Fibroblast of lung (primary cell): ENCODE measurements at regions not wholly inside any gene's neighbourhood (a gene's known extent, or its start where the extent isn't known, plus 50 kb on each side); places are given as distances from the start of the nearest gene placed in this dataset.

ENCODE experiments used
- DNase-seq, 2 donors: peaks; one replicate each; pipeline versions ENCODE4 v3.0.0 to v3.0.0-alpha.2; 2010; ENCODE audit warnings: low read depth in 2 of 2
- H2AFZ ChIP-seq: 2 replicates; pipeline ENCODE4 v1.5.1; 2012; ENCODE audit warnings: low read length, control low read depth, inconsistent platforms
- H3K27ac ChIP-seq: 2 replicates; pipeline ENCODE4 v1.5.1; 2011; ENCODE audit warnings: low read length, control low read depth; ENCODE audit not compliant: insufficient read depth
- H3K27me3 ChIP-seq: 2 replicates; pipeline ENCODE4 v1.5.1; 2011; ENCODE audit warnings: mild to moderate bottlenecking, low read length; ENCODE audit not compliant: control insufficient read depth, insufficient read depth
- H3K36me3 ChIP-seq: 2 replicates; pipeline ENCODE4 v1.5.1; 2011; ENCODE audit warnings: low read length; ENCODE audit not compliant: control insufficient read depth, insufficient read depth
- H3K4me1 ChIP-seq: 2 replicates; pipeline ENCODE4 v1.5.1; 2011; ENCODE audit warnings: low read length; ENCODE audit not compliant: control insufficient read depth, insufficient read depth; ENCODE audit errors: extremely low read depth
- H3K4me2 ChIP-seq: 2 replicates; pipeline ENCODE4 v1.5.1; 2011; ENCODE audit warnings: low read length, control low read depth; ENCODE audit not compliant: insufficient read depth; ENCODE audit errors: extremely low read depth
- H3K4me3 ChIP-seq, 4 experiments: fragments of 200-600 bp in 1 of 4; sonication (generic) in 1 of 4; replicated peaks in 1 of 4; 2 replicates each; pipeline ENCODE4 v1.5.1; 2011 to 2016; ENCODE audit warnings: low read length in 4 of 4, low read depth in 3 of 4, mild to moderate bottlenecking in 3 of 4, control low read depth in 2 of 4, inconsistent platforms in 1 of 4, mixed read lengths in 1 of 4; ENCODE audit not compliant: insufficient read depth in 1 of 4; ENCODE audit errors: control extremely low read depth in 1 of 4
- H3K79me2 ChIP-seq: 2 replicates; pipeline ENCODE4 v1.5.1; 2012; ENCODE audit warnings: mild to moderate bottlenecking, low read length, inconsistent platforms; ENCODE audit not compliant: control insufficient read depth, insufficient read depth
- H3K9ac ChIP-seq: 2 replicates; pipeline ENCODE4 v1.5.1; 2011; ENCODE audit warnings: mild to moderate bottlenecking, low read length, control low read depth; ENCODE audit not compliant: insufficient read depth
- H3K9me3 ChIP-seq: 2 replicates; pipeline ENCODE4 v1.5.1; 2012; ENCODE audit warnings: low read depth, low read length; ENCODE audit not compliant: control insufficient read depth, insufficient read depth
- H4K20me1 ChIP-seq: 2 replicates; pipeline ENCODE4 v1.5.1; 2011; ENCODE audit warnings: low read length; ENCODE audit not compliant: control insufficient read depth, insufficient read depth; ENCODE audit errors: extremely low read depth
- CTCF ChIP-seq, 2 donors: IDR thresholded peaks in 1 of 2; conservative IDR thresholded peaks in 1 of 2; 1 replicate in 1 of 2; 2 replicates in 1 of 2; pipeline ENCODE4 v1.5.1; 2011 to 2012; ENCODE audit warnings: low read length in 2 of 2, control low read depth in 1 of 2, inconsistent platforms in 1 of 2, low read depth in 1 of 2, mild to moderate bottlenecking in 1 of 2
- EZH2 ChIP-seq: IDR thresholded peaks from 2 replicates; pipeline ENCODE4 v1.5.1; 2012; ENCODE audit warnings: low read length, control low read depth, mild to moderate bottlenecking; ENCODE audit errors: missing control alignments

- Histone ChIP-seq H3K27me3 (no peaks in the 10 kb centered on the region), H3K9ac (no peak overlapping the region), H3K4me3 (no peak overlapping the region), H3K9me3 (peaks cover 2% of the 10 kb centered on the region), H3K4me1 (peaks cover 3% of the 10 kb centered on the region), H2AFZ (no peak overlapping the region), H3K27ac (no peak overlapping the region), H3K36me3 (no peaks in the 10 kb centered on the region), H3K4me2 (no peak overlapping the region), H3K79me2 (no peaks in the 10 kb centered on the region), H4K20me1 (no peaks in the 10 kb centered on the region)
- DNase-seq: no peak
- peak in 1 of 2 donors; percentile 10 for TF ChIP-seq CTCF (conservative IDR thresholded peaks at IDR 0.05 in 1 of 2, IDR thresholded peaks at IDR 0.05 in 1 of 2; ENCODE audit: low read depth in 1 of 2, low read length in 2 of 2)
- TF ChIP-seq EZH2: no peak
These were observed 61.4 kb downstream of the FOXD1 start for GRCh38 chr5:73387149-73387591.

GRCh38 chr5:73384861-73385260 lies 63.7 kb downstream of the FOXD1 start:
- Histone ChIP-seq H3K9ac (no peak overlapping the region), H3K9me3 (peaks cover 2% of the 10 kb centered on the region), H3K27me3 (no peaks in the 10 kb centered on the region), H4K20me1 (no peaks in the 10 kb centered on the region), H3K4me1 (peaks cover 3% of the 10 kb centered on the region), H3K79me2 (no peaks in the 10 kb centered on the region), H3K27ac (no peak overlapping the region), H3K4me2 (no peak overlapping the region), H3K4me3 (no peak overlapping the region), H3K36me3 (no peaks in the 10 kb centered on the region), H2AFZ (no peak overlapping the region)
- DNase-seq: no peak
- TF ChIP-seq CTCF (conservative IDR thresholded peaks at IDR 0.05 in 1 of 2, IDR thresholded peaks at IDR 0.05 in 1 of 2; ENCODE audit: low read depth in 1 of 2, low read length in 2 of 2): no peak
- no peak for TF ChIP-seq EZH2

GRCh38 chr5:73382401-73382740 lies 66.2 kb downstream of the FOXD1 start:
- no peak for TF ChIP-seq EZH2
- no peak for TF ChIP-seq CTCF (conservative IDR thresholded peaks at IDR 0.05 in 1 of 2, IDR thresholded peaks at IDR 0.05 in 1 of 2; ENCODE audit: low read depth in 1 of 2, low read length in 2 of 2)

More at GRCh38 chr5:73382401-73382740, 66.2 kb downstream of the FOXD1 start:
- Histone ChIP-seq H3K4me1 (peaks cover 1% of the 10 kb centered on the region), H3K79me2 (no peaks in the 10 kb centered on the region), H3K36me3 (no peaks in the 10 kb centered on the region), H3K9me3 (peaks cover 2% of the 10 kb centered on the region), H3K27ac (no peak overlapping the region), H3K27me3 (no peaks in the 10 kb centered on the region), H3K4me2 (no peak overlapping the region), H3K4me3 (no peak overlapping the region), H4K20me1 (no peaks in the 10 kb centered on the region), H2AFZ (no peak overlapping the region), H3K9ac (no peak overlapping the region)
- no peak for DNase-seq
